DOHH2 (cell line): ENCODE measurements at regions not wholly inside any gene's neighbourhood (a gene's known extent, or its start where the extent isn't known, plus 50 kb on each side); places are given as distances from the start of the nearest gene placed in this dataset.

ENCODE experiments used
- CTCF ChIP-seq: fragments of 200-600 bp; sonication (generic); IDR thresholded peaks from one replicate; pipeline ENCODE4 v1.5.1; 2014; ENCODE audit warnings: antibody characterized with exemption, mild to moderate bottlenecking, low read depth, low read length; ENCODE audit not compliant: poor library complexity, severe bottlenecking
- EZH2phosphoT487 ChIP-seq: fragments of 200-600 bp; sonication (generic); IDR thresholded peaks from 2 replicates; pipeline ENCODE4 v1.6.1; 2017; ENCODE audit warnings: borderline replicate concordance, mild to moderate bottlenecking, antibody characterized with exemption, low read length, moderate library complexity, mixed read lengths

- TF ChIP-seq CTCF (no peak), EZH2phosphoT487 (no peak)
Observed at GRCh38 chr3:66912306-66912705, 85.8 kb upstream of the KBTBD8 start.
